ENCODE measurements at regions not wholly inside any gene's neighbourhood (a gene's known extent, or its start where the extent isn't known, plus 50 kb on each side); places are given as distances from the start of the nearest gene placed in this dataset.

DNA sequence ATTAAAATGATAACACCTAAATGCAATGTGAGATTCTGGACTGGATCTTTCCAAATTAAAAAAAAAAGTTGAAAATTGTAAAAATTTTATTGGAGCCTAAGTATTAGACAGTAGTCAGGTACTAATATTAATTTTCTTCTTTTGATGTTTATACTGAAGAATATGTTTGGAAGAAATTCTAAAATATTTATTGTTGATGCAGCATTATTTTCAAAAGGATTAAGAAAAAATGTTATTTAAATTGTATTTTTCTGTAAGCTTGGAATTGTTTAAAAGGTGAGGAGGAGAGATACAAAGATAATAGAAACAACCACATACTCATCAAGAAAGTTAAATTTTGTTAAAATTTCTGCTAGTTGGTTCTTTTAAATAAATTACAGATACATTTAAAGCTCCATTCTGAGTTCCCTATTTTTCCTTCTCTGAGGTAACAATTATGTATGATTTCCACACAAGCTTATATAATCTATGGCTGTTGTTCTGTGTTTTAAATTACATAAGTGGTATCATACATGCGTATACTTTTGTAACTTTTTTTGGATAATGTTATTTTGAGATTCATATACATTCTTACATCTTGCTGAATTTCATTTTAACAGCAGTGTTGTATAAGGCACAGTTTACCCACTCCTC is 180.3 kb upstream of the RGS18 start:
- Histone ChIP-seq H3K4me2 (ENCODE audit: low read length) (no peak overlapping the region), H3K36me3 (replicated peaks; ENCODE audit: low read depth, low read length) (peaks cover 4% of the 10 kb centered on the region), H3K27ac (ENCODE audit: low read length) (no peak overlapping the region), H3K9ac (ENCODE audit: low read length) (no peak overlapping the region), H2AFZ (ENCODE audit: low read depth, low read length) (no peak overlapping the region), H3K27me3 (ENCODE audit: low read depth, low read length) (no peaks in the 10 kb centered on the region), H4K20me1 (ENCODE audit: insufficient read depth, low read length) (no peaks in the 10 kb centered on the region), H3K9me3 (ENCODE audit: insufficient read depth, low read length) (peaks cover 8% of the 10 kb centered on the region; the same call in 1 of the 2 replicates), H3K79me2 (ENCODE audit: low read length) (no peaks in the 10 kb centered on the region), H3K4me1 (ENCODE audit: low read length) (no peaks in the 10 kb centered on the region), H3K4me3 (ENCODE audit: low read length) (no peak overlapping the region)
- TF ChIP-seq, protein P1, sequence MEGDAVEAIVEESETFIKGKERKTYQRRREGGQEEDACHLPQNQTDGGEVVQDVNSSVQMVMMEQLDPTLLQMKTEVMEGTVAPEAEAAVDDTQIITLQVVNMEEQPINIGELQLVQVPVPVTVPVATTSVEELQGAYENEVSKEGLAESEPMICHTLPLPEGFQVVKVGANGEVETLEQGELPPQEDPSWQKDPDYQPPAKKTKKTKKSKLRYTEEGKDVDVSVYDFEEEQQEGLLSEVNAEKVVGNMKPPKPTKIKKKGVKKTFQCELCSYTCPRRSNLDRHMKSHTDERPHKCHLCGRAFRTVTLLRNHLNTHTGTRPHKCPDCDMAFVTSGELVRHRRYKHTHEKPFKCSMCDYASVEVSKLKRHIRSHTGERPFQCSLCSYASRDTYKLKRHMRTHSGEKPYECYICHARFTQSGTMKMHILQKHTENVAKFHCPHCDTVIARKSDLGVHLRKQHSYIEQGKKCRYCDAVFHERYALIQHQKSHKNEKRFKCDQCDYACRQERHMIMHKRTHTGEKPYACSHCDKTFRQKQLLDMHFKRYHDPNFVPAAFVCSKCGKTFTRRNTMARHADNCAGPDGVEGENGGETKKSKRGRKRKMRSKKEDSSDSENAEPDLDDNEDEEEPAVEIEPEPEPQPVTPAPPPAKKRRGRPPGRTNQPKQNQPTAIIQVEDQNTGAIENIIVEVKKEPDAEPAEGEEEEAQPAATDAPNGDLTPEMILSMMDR (IDR thresholded peaks at IDR 0.05; ENCODE audit: low read depth, low read length) = no peak
- no peak for TF ChIP-seq EZH2phosphoT487 (IDR thresholded peaks at IDR 0.05; ENCODE audit: low read depth)

- Histone ChIP-seq H3K36me3 (replicated peaks; ENCODE audit: low read depth, low read length) (peaks cover 4% of the 10 kb centered on the region), H3K9me3 (ENCODE audit: insufficient read depth, low read length) (peaks cover 9% of the 10 kb centered on the region; the same call in 1 of the 2 replicates), H3K27ac (ENCODE audit: low read length) (no peak overlapping the region), H3K79me2 (ENCODE audit: low read length) (no peaks in the 10 kb centered on the region), H3K9ac (ENCODE audit: low read length) (no peak overlapping the region), H3K4me1 (ENCODE audit: low read length) (no peaks in the 10 kb centered on the region), H3K4me3 (ENCODE audit: low read length) (no peak overlapping the region), H4K20me1 (ENCODE audit: insufficient read depth, low read length) (no peaks in the 10 kb centered on the region), H2AFZ (ENCODE audit: low read depth, low read length) (no peak overlapping the region), H3K27me3 (ENCODE audit: low read depth, low read length) (no peaks in the 10 kb centered on the region), H3K4me2 (ENCODE audit: low read length) (no peak overlapping the region)
- TF ChIP-seq EZH2phosphoT487 (IDR thresholded peaks at IDR 0.05; ENCODE audit: low read depth) = no peak
- TF ChIP-seq, protein P1 (IDR thresholded peaks at IDR 0.05; ENCODE audit: low read depth, low read length) = no peak
Measured at GRCh38 chr1:191984856-191985255, 173.4 kb upstream of the RGS18 start.

DNA sequence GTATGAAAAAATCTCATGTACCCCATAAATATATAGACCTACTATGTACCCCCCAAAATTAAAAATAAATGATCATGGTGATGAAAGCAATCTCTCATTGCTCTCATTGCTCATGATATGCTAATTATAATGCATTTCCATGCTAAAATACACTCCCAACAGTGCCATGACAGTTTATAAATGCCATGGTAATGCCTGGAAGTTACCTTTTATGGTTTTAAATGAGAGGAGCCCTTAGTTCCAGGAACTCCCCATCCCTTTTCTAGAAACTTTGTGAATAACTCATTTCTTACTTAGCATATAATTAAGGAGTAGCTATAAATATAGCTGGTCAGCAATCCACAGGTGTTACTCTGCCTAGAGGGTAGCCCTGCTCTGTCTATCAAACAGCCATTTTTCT is 166.1 kb upstream of the RGS18 start:
- Histone ChIP-seq H4K20me1 (ENCODE audit: insufficient read depth, low read length) (no peaks in the 10 kb centered on the region), H3K27me3 (ENCODE audit: low read depth, low read length) (no peaks in the 10 kb centered on the region), H3K27ac (ENCODE audit: low read length) (no peak overlapping the region), H2AFZ (ENCODE audit: low read depth, low read length) (no peak overlapping the region), H3K4me2 (ENCODE audit: low read length) (no peak overlapping the region), H3K9me3 (ENCODE audit: insufficient read depth, low read length) (no peaks in the 10 kb centered on the region), H3K36me3 (replicated peaks; ENCODE audit: low read depth, low read length) (no peaks in the 10 kb centered on the region), H3K4me3 (ENCODE audit: low read length) (no peak overlapping the region), H3K9ac (ENCODE audit: low read length) (no peak overlapping the region), H3K4me1 (ENCODE audit: low read length) (no peaks in the 10 kb centered on the region), H3K79me2 (ENCODE audit: low read length) (no peaks in the 10 kb centered on the region)
- TF ChIP-seq, protein P1 (IDR thresholded peaks at IDR 0.05; ENCODE audit: low read depth, low read length) = no peak
- no peak for TF ChIP-seq EZH2phosphoT487 (IDR thresholded peaks at IDR 0.05; ENCODE audit: low read depth)

GRCh38 chr1:191993549-191993948 is 164.7 kb upstream of the RGS18 start:
- 0 out of 2 replicates have a peak overlapping the region, but pooled peaks have one; percentile 28 for H2AFZ ChIP-seq (ENCODE audit: low read depth, low read length)

More at GRCh38 chr1:191993549-191993948, 164.7 kb upstream of the RGS18 start:
- Histone ChIP-seq H3K27ac (ENCODE audit: low read length) (no peak overlapping the region), H3K4me2 (ENCODE audit: low read length) (peak overlapping the region; percentile 16), H4K20me1 (ENCODE audit: insufficient read depth, low read length) (no peaks in the 10 kb centered on the region), H3K9ac (ENCODE audit: low read length) (no peak overlapping the region), H3K4me1 (ENCODE audit: low read length) (no peaks in the 10 kb centered on the region), H3K36me3 (replicated peaks; ENCODE audit: low read depth, low read length) (no peaks in the 10 kb centered on the region), H3K79me2 (ENCODE audit: low read length) (no peaks in the 10 kb centered on the region), H3K4me3 (ENCODE audit: low read length) (peak overlapping the region; percentile 13; the same call in 1 of the 2 replicates), H3K9me3 (ENCODE audit: insufficient read depth, low read length) (no peaks in the 10 kb centered on the region), H3K27me3 (ENCODE audit: low read depth, low read length) (no peaks in the 10 kb centered on the region)
- no peak for TF ChIP-seq EZH2phosphoT487 (IDR thresholded peaks at IDR 0.05; ENCODE audit: low read depth)
- TF ChIP-seq, protein P1 (IDR thresholded peaks at IDR 0.05; ENCODE audit: low read depth, low read length) = peak; percentile 85
